ENCODE measurements at regions not wholly inside any gene's neighbourhood (a gene's known extent, or its start where the extent isn't known, plus 50 kb on each side); places are given as distances from the start of the nearest gene placed in this dataset.

DNA sequence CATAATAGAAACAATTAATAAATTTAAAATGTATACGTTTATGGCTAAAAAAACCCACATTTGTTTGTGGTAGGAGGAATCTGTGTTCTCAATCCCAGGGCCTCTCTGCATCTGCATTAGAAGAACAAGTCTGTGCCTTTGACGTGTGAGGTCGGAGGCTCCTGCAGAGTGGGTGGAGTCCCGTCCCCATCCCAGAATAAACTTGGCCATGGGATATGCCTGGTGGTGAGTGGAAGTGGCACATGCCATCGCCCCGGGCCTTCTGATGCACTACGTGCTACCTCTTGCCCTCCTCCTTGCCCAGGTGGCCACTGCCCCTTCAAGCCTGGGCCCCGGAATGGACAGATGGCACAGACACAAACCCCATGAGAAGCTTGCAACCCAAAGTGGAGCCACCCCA is 131.1 kb upstream of the NSMCE3 start:
- TF ChIP-seq, protein P1, sequence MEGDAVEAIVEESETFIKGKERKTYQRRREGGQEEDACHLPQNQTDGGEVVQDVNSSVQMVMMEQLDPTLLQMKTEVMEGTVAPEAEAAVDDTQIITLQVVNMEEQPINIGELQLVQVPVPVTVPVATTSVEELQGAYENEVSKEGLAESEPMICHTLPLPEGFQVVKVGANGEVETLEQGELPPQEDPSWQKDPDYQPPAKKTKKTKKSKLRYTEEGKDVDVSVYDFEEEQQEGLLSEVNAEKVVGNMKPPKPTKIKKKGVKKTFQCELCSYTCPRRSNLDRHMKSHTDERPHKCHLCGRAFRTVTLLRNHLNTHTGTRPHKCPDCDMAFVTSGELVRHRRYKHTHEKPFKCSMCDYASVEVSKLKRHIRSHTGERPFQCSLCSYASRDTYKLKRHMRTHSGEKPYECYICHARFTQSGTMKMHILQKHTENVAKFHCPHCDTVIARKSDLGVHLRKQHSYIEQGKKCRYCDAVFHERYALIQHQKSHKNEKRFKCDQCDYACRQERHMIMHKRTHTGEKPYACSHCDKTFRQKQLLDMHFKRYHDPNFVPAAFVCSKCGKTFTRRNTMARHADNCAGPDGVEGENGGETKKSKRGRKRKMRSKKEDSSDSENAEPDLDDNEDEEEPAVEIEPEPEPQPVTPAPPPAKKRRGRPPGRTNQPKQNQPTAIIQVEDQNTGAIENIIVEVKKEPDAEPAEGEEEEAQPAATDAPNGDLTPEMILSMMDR (IDR thresholded peaks at IDR 0.05; ENCODE audit: borderline replicate concordance, extremely low read depth, low read length, poor library complexity, severe bottlenecking) = no peak
- no peak for TF ChIP-seq EZH2 (IDR thresholded peaks at IDR 0.05; ENCODE audit: borderline replicate concordance, low read depth, low read length, severe bottlenecking)
